Mesenchymal stem cell (in vitro differentiated cells and primary cell): ENCODE measurements at regions not wholly inside any gene's neighbourhood (a gene's known extent, or its start where the extent isn't known, plus 50 kb on each side); places are given as distances from the start of the nearest gene placed in this dataset.
"Not testable (repeated sequence)": the region's sequence is repeated elsewhere in the genome, so short reads cannot be mapped to it uniquely, and the experiment has no call there.

Experiments used
- DNase-seq: peaks from one replicate; pipeline ENCODE4 v3.0.0-alpha.2; 2013
- H2AFZ ChIP-seq: one replicate; pipeline ENCODE4 v1.6.1; 2013; ENCODE audit warnings: low read depth, mild to moderate bottlenecking, control low read depth, inconsistent platforms, low read length, moderate library complexity
- H2AK5ac ChIP-seq: 2 replicates; pipeline ENCODE4 v1.6.1; 2013; ENCODE audit warnings: low read length, moderate library complexity, mild to moderate bottlenecking, inconsistent platforms; ENCODE audit not compliant: severe bottlenecking
- H2BK120ac ChIP-seq: one replicate; pipeline ENCODE4 v1.6.1; 2013; ENCODE audit warnings: low read depth, mild to moderate bottlenecking, inconsistent platforms, low read length, moderate library complexity
- H2BK12ac ChIP-seq, 2 experiments: one replicate each; pipeline ENCODE4 v1.6.1; 2013; ENCODE audit warnings: inconsistent platforms in 2 of 2, low read length in 2 of 2, mild to moderate bottlenecking in 2 of 2, moderate library complexity in 2 of 2, control low read depth in 1 of 2
- H2BK15ac ChIP-seq: one replicate; pipeline ENCODE4 v1.6.1; 2013; ENCODE audit warnings: mild to moderate bottlenecking, low read depth, inconsistent platforms; ENCODE audit not compliant: poor library complexity, severe bottlenecking
- H2BK5ac ChIP-seq: 2 replicates; pipeline ENCODE4 v1.6.1; 2013; ENCODE audit warnings: low read depth, mild to moderate bottlenecking, low read length, control low read depth, inconsistent platforms; ENCODE audit not compliant: poor library complexity, severe bottlenecking
- H3K14ac ChIP-seq, 2 experiments: one replicate each; pipeline ENCODE4 v1.6.1; 2013; ENCODE audit warnings: inconsistent platforms in 2 of 2, low read length in 2 of 2, control low read depth in 1 of 2, mild to moderate bottlenecking in 1 of 2, moderate library complexity in 1 of 2
- H3K18ac ChIP-seq, 2 experiments: one replicate each; pipeline ENCODE4 v1.6.1; 2013; ENCODE audit warnings: inconsistent platforms in 2 of 2, low read length in 2 of 2, control low read depth in 1 of 2, low read depth in 1 of 2, mild to moderate bottlenecking in 1 of 2
- H3K23ac ChIP-seq, 2 experiments: one replicate each; pipeline ENCODE4 v1.6.1; 2013; ENCODE audit warnings: inconsistent platforms in 2 of 2, low read length in 2 of 2, mild to moderate bottlenecking in 2 of 2, moderate library complexity in 2 of 2, control low read depth in 1 of 2
- H3K27ac ChIP-seq: 2 replicates; pipeline ENCODE4 v1.5.1; 2013; ENCODE audit warnings: mild to moderate bottlenecking, moderate library complexity, low read length, control low read depth, inconsistent platforms; ENCODE audit not compliant: poor library complexity, severe bottlenecking
- H3K27me3 ChIP-seq, 2 experiments: 2 replicates each; pipeline versions ENCODE4 v1.6.1 to v1.7.0; 2013; ENCODE audit warnings: low read length in 2 of 2, mild to moderate bottlenecking in 2 of 2, moderate library complexity in 2 of 2, control low read depth in 1 of 2, inconsistent platforms in 1 of 2; ENCODE audit not compliant: control insufficient read depth in 1 of 2, insufficient read depth in 1 of 2
- H3K36me3 ChIP-seq, 2 experiments: 2 replicates each; pipeline versions ENCODE4 v1.6.1 to v1.7.0; 2013; ENCODE audit warnings: low read length in 2 of 2, control low read depth in 1 of 2, inconsistent platforms in 1 of 2, low read depth in 1 of 2, mild to moderate bottlenecking in 1 of 2; ENCODE audit not compliant: insufficient read depth in 2 of 2, control insufficient read depth in 1 of 2
- H3K4ac ChIP-seq, 2 experiments: one replicate each; pipeline ENCODE4 v1.6.1; 2013; ENCODE audit warnings: inconsistent platforms in 2 of 2, low read length in 2 of 2, mild to moderate bottlenecking in 2 of 2, moderate library complexity in 2 of 2, control low read depth in 1 of 2, low read depth in 1 of 2
- H3K4me1 ChIP-seq: 2 replicates; pipeline ENCODE4 v1.6.1; 2013; ENCODE audit warnings: low read depth, low read length, control low read depth; ENCODE audit not compliant: control insufficient read depth, insufficient read depth
- H3K4me2 ChIP-seq: 2 replicates; pipeline ENCODE4 v1.6.1; 2013; ENCODE audit warnings: low read length, mild to moderate bottlenecking, inconsistent platforms; ENCODE audit not compliant: poor library complexity, severe bottlenecking
- H3K4me3 ChIP-seq, 2 experiments: 2 replicates each; pipeline versions ENCODE4 v1.5.1 to v1.7.0; 2013; ENCODE audit warnings: low read length in 2 of 2, mild to moderate bottlenecking in 2 of 2, control low read depth in 1 of 2, low read depth in 1 of 2; ENCODE audit not compliant: insufficient read depth in 1 of 2
- H3K79me1 ChIP-seq: replicated peaks from 2 replicates; pipeline ENCODE4 v1.6.1; 2013; ENCODE audit warnings: mild to moderate bottlenecking, control low read depth, low read length, inconsistent platforms; ENCODE audit not compliant: poor library complexity, severe bottlenecking
- H3K9ac ChIP-seq: 2 replicates; pipeline ENCODE4 v1.7.0; 2013; ENCODE audit warnings: mild to moderate bottlenecking, low read length, moderate library complexity
- H3K9me3 ChIP-seq: 2 replicates; pipeline ENCODE4 v1.7.0; 2013; ENCODE audit warnings: mild to moderate bottlenecking, low read length; ENCODE audit not compliant: control insufficient read depth
- H4K8ac ChIP-seq: one replicate; pipeline ENCODE4 v1.6.1; 2013; ENCODE audit warnings: inconsistent platforms, mild to moderate bottlenecking, low read length, moderate library complexity
- H4K91ac ChIP-seq: one replicate; pipeline ENCODE4 v1.6.1; 2013; ENCODE audit warnings: mild to moderate bottlenecking, low read length, inconsistent platforms
- WGBS: methylation state at CpG from one replicate; pipeline ENCODE4 v1.1.7; 2013; ENCODE audit warnings: mixed read lengths; 5-methylcytosine and 5-hydroxymethylcytosine counted together

GRCh38 chr2:6196449-6196848 lies 504.3 kb downstream of the SOX11 start:
- Histone ChIP-seq H3K23ac (no peak overlapping the region), H2AK5ac (no peak overlapping the region), H3K27ac (no peak overlapping the region), H2BK120ac (no peak overlapping the region), H3K4me3 (no peak overlapping the region), H4K91ac (no peak overlapping the region), H2BK15ac (no peak overlapping the region), H3K9me3 (no peaks in the 10 kb centered on the region), H4K8ac (no peak overlapping the region), H3K9ac (no peak overlapping the region), H3K4me2 (no peak overlapping the region), H3K36me3 (no peaks in the 10 kb centered on the region), H3K14ac (no peak overlapping the region), H3K18ac (no peak overlapping the region), H2BK5ac (no peak overlapping the region), H3K4ac (no peak overlapping the region), H2BK12ac (no peak overlapping the region), H3K27me3 (no peaks in the 10 kb centered on the region), H3K4me1 (no peaks in the 10 kb centered on the region), H2AFZ (no peak overlapping the region), H3K79me1 (no peaks in the 10 kb centered on the region)
- peak; percentile 30 for DNase-seq
- WGBS = 37% methylated on average over 1 of the region's 1 CpG

- not testable (repeated sequence) for H2BK5ac ChIP-seq, H4K91ac ChIP-seq, H2AK5ac ChIP-seq, H3K9ac ChIP-seq, H3K79me1 ChIP-seq, H3K23ac ChIP-seq, H2BK120ac ChIP-seq, H3K14ac ChIP-seq, H3K4me1 ChIP-seq, DNase-seq, H2BK12ac ChIP-seq, H3K27ac ChIP-seq, H3K9me3 ChIP-seq, H3K36me3 ChIP-seq, H2BK15ac ChIP-seq, H3K4me3 ChIP-seq, H3K4me2 ChIP-seq, H4K8ac ChIP-seq, H3K4ac ChIP-seq, H2AFZ ChIP-seq, H3K18ac ChIP-seq, H3K27me3 ChIP-seq
- 68% methylated on average over 6 of the region's 6 CpGs for WGBS
Observed at GRCh38 chr2:6198370-6198919, 506.3 kb downstream of the SOX11 start.

GRCh38 chr2:6202756-6203155 lies 510.6 kb downstream of the SOX11 start:
- peaks cover 4% of the 10 kb centered on the region for H3K9me3 ChIP-seq
- H3K79me1 ChIP-seq = no peaks in the 10 kb centered on the region
- H4K8ac ChIP-seq = no peak overlapping the region
- H3K18ac ChIP-seq = no peak overlapping the region
- no peak overlapping the region for H3K4me3 ChIP-seq
- WGBS = 75% methylated on average over 4 of the region's 5 CpGs
- H3K36me3 ChIP-seq = no peaks in the 10 kb centered on the region
- no peak overlapping the region for H2AFZ ChIP-seq
- no peak for DNase-seq
- no peak overlapping the region for H2BK15ac ChIP-seq
- H3K4me1 ChIP-seq = no peaks in the 10 kb centered on the region
- no peak overlapping the region for H3K27ac ChIP-seq
- no peaks in the 10 kb centered on the region for H3K27me3 ChIP-seq
- H3K4ac ChIP-seq = no peak overlapping the region
- no peak overlapping the region for H2BK5ac ChIP-seq
- no peak overlapping the region for H3K4me2 ChIP-seq
- no peak overlapping the region for H2BK120ac ChIP-seq
- H3K23ac ChIP-seq = no peak overlapping the region
- H2BK12ac ChIP-seq = no peak overlapping the region
- no peak overlapping the region for H2AK5ac ChIP-seq
- no peak overlapping the region for H4K91ac ChIP-seq
- H3K14ac ChIP-seq = no peak overlapping the region
- H3K9ac ChIP-seq = no peak overlapping the region

- no peak overlapping the region for H3K27ac ChIP-seq
- no peak overlapping the region for H2BK120ac ChIP-seq
- no peak overlapping the region for H4K91ac ChIP-seq
- H3K9me3 ChIP-seq = peaks cover 4% of the 10 kb centered on the region
- no peaks in the 10 kb centered on the region for H3K79me1 ChIP-seq
- H2AFZ ChIP-seq = no peak overlapping the region
- H3K4me2 ChIP-seq = no peak overlapping the region
- no peak overlapping the region for H2AK5ac ChIP-seq
- no peak overlapping the region for H3K18ac ChIP-seq
- H3K36me3 ChIP-seq = no peaks in the 10 kb centered on the region
- no peaks in the 10 kb centered on the region for H3K27me3 ChIP-seq
- no peak overlapping the region for H3K9ac ChIP-seq
- H3K4me3 ChIP-seq = no peak overlapping the region
- no peak overlapping the region for H2BK12ac ChIP-seq
- H2BK15ac ChIP-seq = no peak overlapping the region
- no peak overlapping the region for H2BK5ac ChIP-seq
- H3K23ac ChIP-seq = no peak overlapping the region
- no peak overlapping the region for H3K4ac ChIP-seq
- H3K14ac ChIP-seq = no peak overlapping the region
- DNase-seq = no peak
- no peak overlapping the region for H4K8ac ChIP-seq
- 82% methylated on average over 5 of the region's 5 CpGs for WGBS
- no peaks in the 10 kb centered on the region for H3K4me1 ChIP-seq
Observed at GRCh38 chr2:6203291-6203959, 511.2 kb downstream of the SOX11 start.
